ENCODE measurements at regions not wholly inside any gene's neighbourhood (a gene's known extent, or its start where the extent isn't known, plus 50 kb on each side); places are given as distances from the start of the nearest gene placed in this dataset.

DNA sequence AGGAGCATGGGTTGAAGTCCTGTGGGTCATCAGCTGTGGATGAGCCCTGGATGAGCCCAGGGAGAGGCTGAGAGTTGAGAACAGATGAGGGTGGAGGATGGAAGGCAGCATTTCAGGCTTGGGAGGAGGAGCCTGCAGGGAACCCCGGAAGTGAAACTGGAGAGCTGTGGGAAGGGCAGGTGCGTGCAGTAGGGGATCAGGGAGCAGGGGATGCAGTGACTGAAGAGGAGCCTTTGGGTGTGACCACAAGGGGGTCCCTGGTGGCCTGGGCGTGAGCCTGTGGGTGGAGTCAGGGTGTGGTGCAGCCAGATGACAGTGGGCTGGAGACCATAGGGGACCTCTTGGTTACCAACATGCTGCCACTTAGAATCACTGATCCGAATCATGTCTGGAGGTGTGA is 115.5 kb downstream of the PAPOLA start:
- intact Hi-C loops (cut with micrococcal nuclease), result no loop called here
- no peaks in the 10 kb centered on the region for H3K9me3 Mint-ChIP-seq
- no peaks in the 10 kb centered on the region for H3K4me1 Mint-ChIP-seq (ENCODE audit: low read depth)
- DNase-seq (ENCODE audit: low spot score), result no peak
- H3K4me3 Mint-ChIP-seq (ENCODE audit: low read depth), result no peak overlapping the region
- no peak overlapping the region for H3K27ac Mint-ChIP-seq
- peaks cover 4% of the 10 kb centered on the region for H3K27me3 Mint-ChIP-seq (ENCODE audit: low read depth)
- H3K36me3 Mint-ChIP-seq (ENCODE audit: low read depth), result no peaks in the 10 kb centered on the region

DNA sequence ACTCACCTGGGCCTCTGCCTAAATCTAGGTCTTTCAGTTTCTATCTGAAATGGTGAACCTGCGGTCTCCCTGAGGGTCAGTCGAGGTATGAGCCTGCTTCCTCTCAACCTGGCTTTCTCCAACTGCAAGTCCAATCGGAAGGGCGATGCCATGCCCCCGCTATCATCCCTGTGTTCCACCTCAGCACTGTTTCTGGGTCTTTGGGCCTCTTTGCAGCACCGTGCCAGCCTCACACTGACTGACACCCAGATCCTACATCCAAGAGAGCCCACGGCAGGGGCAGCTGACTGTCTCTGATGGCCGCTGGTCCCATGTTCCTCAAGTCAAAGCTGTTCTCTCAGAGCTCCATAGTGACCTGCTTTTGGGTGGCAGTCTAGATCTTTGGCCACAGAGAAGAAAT is 120.7 kb downstream of the PAPOLA start:
- no peak overlapping the region for H3K27ac Mint-ChIP-seq
- H3K36me3 Mint-ChIP-seq (ENCODE audit: low read depth), result no peaks in the 10 kb centered on the region
- no peaks in the 10 kb centered on the region for H3K4me1 Mint-ChIP-seq (ENCODE audit: low read depth)
- H3K4me3 Mint-ChIP-seq (ENCODE audit: low read depth), result no peak overlapping the region
- intact Hi-C loops (cut with micrococcal nuclease), result no loop called here
- H3K9me3 Mint-ChIP-seq, result no peaks in the 10 kb centered on the region
- H3K27me3 Mint-ChIP-seq (ENCODE audit: low read depth), result peaks cover 4% of the 10 kb centered on the region
- no peak for DNase-seq (ENCODE audit: low spot score)

DNA sequence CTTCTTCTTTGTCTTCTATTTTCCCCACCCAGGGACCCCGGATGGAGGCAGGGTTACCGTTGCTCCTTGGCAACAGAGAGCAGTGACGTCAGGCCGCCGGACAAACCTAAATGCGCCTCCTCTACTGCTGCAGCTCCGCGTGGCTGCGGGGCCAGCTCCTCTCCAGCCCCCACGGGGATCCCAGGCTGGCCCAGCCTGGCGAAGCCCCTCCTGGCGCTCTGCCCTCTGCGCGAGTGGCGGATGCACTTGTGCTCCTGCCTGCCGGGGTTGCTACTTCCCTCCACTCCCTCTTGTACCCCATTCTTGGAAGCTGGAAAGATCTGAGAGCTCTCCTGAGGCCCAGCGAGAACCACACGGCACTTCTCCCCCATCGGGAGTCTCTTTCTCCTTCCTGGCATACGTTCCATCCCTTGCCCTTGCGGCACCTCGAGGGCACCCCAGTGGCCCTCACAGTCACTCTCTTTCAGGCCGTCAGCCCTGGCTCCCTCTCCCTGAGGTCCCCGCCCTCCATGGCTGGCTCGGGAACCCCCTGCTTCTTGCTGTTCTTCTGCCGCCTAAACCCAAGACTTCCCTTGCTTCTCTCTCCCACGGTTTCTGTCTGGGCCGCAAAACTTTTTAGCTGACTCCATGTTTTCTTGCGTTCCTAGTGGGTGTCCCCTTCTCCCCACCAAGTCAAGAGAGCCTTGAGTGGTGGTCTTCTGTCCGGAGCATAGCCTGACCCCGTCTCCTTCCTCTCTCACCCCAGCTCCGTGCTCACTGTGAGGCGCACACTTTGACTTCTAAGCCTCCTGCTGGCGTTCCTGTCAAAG is 121.7 kb downstream of the PAPOLA start:
- Mint-ChIP-seq H3K36me3 (ENCODE audit: low read depth) (no peaks in the 10 kb centered on the region), H3K27me3 (ENCODE audit: low read depth) (peaks cover 4% of the 10 kb centered on the region), H3K9me3 (no peaks in the 10 kb centered on the region), H3K4me3 (ENCODE audit: low read depth) (no peak overlapping the region), H3K27ac (no peak overlapping the region), H3K4me1 (ENCODE audit: low read depth) (no peaks in the 10 kb centered on the region)
- DNase-seq (ENCODE audit: low spot score), result no peak
- intact Hi-C loops (cut with micrococcal nuclease), result no loop called here

DNA sequence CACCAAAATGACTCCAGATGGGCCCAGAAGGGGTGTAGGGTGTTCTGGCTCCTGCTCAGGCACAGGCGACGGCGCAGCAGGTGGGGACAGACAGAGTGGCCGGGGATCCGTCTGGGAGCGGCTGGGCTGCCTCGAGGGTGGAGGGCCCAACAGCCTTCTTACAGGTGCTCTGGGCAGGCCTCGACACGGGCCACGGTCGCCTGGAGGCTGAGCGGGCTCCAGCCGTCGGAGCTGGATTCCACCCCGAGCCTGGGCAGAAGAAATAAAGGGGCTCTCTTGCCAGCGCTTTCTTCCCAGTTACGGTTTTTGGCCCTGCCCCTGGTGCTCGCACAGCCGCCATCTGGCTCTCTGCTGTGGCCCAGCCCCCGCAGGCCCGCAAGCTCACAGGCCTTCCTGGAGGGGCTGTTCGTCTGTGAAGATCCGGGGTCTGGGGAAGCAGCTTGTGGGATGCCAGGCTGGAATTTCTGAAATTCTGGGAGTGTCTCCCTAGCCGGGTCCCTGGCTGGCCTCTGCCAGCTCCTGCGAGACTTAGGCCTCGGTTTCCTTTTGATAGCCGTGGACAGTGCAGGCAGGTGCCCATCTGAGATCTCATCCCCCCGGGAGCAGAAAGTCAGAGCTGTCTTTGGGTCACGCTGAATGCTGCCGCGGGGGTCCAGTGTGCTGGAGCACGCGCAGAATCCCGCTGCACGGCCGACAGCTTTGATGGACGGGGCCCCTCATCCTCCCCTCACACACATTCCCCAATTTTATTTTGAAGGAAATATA is 122.7 kb downstream of the PAPOLA start:
- H3K4me3 Mint-ChIP-seq (ENCODE audit: low read depth), result no peak overlapping the region
- intact Hi-C loops (cut with micrococcal nuclease), result no loop called here
- H3K4me1 Mint-ChIP-seq (ENCODE audit: low read depth), result no peaks in the 10 kb centered on the region
- peaks cover 4% of the 10 kb centered on the region for H3K27me3 Mint-ChIP-seq (ENCODE audit: low read depth)
- no peak overlapping the region for H3K27ac Mint-ChIP-seq
- H3K9me3 Mint-ChIP-seq, result no peaks in the 10 kb centered on the region
- DNase-seq (ENCODE audit: low spot score), result no peak
- no peaks in the 10 kb centered on the region for H3K36me3 Mint-ChIP-seq (ENCODE audit: low read depth)

DNA sequence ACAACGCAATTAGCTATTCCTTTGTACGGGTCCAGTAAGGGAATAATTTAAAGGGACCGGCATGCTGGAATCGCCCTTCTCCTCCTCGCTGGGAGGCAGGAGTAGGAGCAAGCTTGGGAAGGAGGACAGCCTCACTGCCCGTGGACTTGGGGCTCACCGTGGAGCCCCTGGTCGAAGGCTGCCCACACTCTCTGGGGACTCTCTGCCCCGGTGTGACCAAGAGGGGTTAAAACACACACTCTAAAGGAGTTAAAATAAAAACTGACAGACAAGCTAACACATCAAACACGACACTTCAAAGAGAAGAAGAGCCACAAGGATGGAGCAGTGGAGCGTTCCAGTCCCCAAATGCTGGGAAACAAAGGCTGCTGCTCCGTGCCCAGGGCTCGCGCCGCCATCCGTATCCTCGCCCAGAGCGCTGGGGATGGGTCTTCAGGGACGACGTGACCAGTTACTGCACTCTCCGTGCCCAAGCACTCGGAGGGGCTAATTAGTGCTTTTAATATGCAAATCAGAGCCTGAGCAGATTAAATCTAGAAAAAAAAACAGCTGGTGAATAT is 123.3 kb downstream of the PAPOLA start:
- intact Hi-C loops (cut with micrococcal nuclease), result no loop called here
- Mint-ChIP-seq H3K9me3 (no peaks in the 10 kb centered on the region), H3K27ac (no peak overlapping the region), H3K4me3 (ENCODE audit: low read depth) (no peak overlapping the region), H3K4me1 (ENCODE audit: low read depth) (no peaks in the 10 kb centered on the region), H3K36me3 (ENCODE audit: low read depth) (no peaks in the 10 kb centered on the region), H3K27me3 (ENCODE audit: low read depth) (peaks cover 4% of the 10 kb centered on the region)
- no peak for DNase-seq (ENCODE audit: low spot score)

DNA sequence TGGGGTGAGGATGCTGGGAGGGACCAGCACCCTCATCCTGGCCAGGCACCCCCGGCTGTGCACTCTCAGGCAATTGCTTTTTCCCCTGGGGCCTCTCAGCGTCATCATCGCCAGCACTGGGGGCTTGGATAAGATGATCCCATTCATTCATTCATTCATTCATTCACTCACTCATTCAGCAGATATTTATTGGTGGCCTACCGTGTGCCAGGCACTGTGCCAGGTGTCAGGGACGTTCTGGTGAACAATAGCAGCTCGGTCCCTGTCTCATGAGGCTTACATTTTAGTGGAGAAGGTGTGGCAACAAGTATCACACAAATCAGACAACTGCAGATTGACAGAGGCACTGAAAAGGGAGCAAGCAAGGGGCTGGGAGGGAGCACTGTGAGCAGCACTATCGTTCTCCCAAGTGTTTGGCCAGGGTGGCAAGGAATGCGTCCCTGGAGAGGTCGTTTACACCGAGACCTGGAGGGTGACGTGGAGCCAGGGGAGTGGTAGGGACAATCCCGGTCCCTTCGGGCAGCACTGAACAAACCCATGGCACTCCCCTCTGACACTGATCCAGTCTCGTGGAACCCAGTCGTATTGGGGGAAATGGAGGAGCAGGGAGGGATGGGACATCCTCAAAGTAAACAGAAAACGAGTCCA is 124.1 kb downstream of the PAPOLA start:
- H3K9me3 Mint-ChIP-seq, result no peaks in the 10 kb centered on the region
- peaks cover 3% of the 10 kb centered on the region for H3K27me3 Mint-ChIP-seq (ENCODE audit: low read depth)
- no peaks in the 10 kb centered on the region for H3K36me3 Mint-ChIP-seq (ENCODE audit: low read depth)
- H3K27ac Mint-ChIP-seq, result no peak overlapping the region
- intact Hi-C loops (cut with micrococcal nuclease), result no loop called here
- no peaks in the 10 kb centered on the region for H3K4me1 Mint-ChIP-seq (ENCODE audit: low read depth)
- H3K4me3 Mint-ChIP-seq (ENCODE audit: low read depth), result no peak overlapping the region
- no peak for DNase-seq (ENCODE audit: low spot score)

- no peak for DNase-seq (ENCODE audit: low spot score)
- Mint-ChIP-seq H3K27ac (no peak overlapping the region), H3K36me3 (ENCODE audit: low read depth) (no peaks in the 10 kb centered on the region), H3K4me1 (ENCODE audit: low read depth) (no peaks in the 10 kb centered on the region), H3K4me3 (ENCODE audit: low read depth) (no peak overlapping the region), H3K9me3 (no peaks in the 10 kb centered on the region), H3K27me3 (ENCODE audit: low read depth) (no peaks in the 10 kb centered on the region)
- intact Hi-C loops (cut with micrococcal nuclease), result no loop called here
These were observed 124.7 kb downstream of the PAPOLA start for GRCh38 chr14:96626916-96627315.

DNA sequence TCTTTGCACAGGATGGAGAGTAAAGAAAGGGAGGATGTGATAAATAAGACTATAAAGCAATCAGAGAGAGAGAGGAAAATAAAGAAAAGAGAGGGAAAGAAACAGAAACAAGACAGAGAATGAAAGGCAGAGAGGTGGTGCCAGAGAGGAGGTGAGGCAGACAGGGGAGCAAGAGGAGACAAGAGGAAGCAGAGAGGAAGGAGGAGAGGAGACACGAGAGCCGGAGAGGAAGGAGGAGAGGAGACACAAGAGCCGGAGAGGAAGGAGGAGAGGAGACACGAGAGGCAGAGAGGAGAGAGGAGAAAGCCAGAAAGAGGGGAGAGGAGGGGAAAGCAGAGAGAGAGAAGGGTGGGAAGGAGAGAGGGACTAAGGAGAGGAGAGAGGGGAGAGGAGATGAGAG is 125.2 kb downstream of the PAPOLA start:
- H3K4me3 Mint-ChIP-seq (ENCODE audit: low read depth), result no peak overlapping the region
- H3K4me1 Mint-ChIP-seq (ENCODE audit: low read depth), result no peaks in the 10 kb centered on the region
- no peaks in the 10 kb centered on the region for H3K36me3 Mint-ChIP-seq (ENCODE audit: low read depth)
- DNase-seq (ENCODE audit: low spot score), result no peak
- no peaks in the 10 kb centered on the region for H3K27me3 Mint-ChIP-seq (ENCODE audit: low read depth)
- H3K27ac Mint-ChIP-seq, result no peak overlapping the region
- intact Hi-C loops (cut with micrococcal nuclease), result no loop called here
- no peaks in the 10 kb centered on the region for H3K9me3 Mint-ChIP-seq

- no peak overlapping the region for H3K4me3 Mint-ChIP-seq (ENCODE audit: low read depth)
- DNase-seq (ENCODE audit: low spot score), result no peak
- H3K27ac Mint-ChIP-seq, result no peak overlapping the region
- H3K36me3 Mint-ChIP-seq (ENCODE audit: low read depth), result no peaks in the 10 kb centered on the region
- H3K27me3 Mint-ChIP-seq (ENCODE audit: low read depth), result no peaks in the 10 kb centered on the region
- intact Hi-C loops (cut with micrococcal nuclease), result no loop called here
- H3K4me1 Mint-ChIP-seq (ENCODE audit: low read depth), result no peaks in the 10 kb centered on the region
- no peaks in the 10 kb centered on the region for H3K9me3 Mint-ChIP-seq
These were observed 125.9 kb downstream of the PAPOLA start for GRCh38 chr14:96627811-96628775.

- Mint-ChIP-seq H3K4me3 (ENCODE audit: low read depth) (no peak overlapping the region), H3K27ac (no peak overlapping the region), H3K9me3 (no peaks in the 10 kb centered on the region), H3K27me3 (ENCODE audit: low read depth) (no peaks in the 10 kb centered on the region), H3K4me1 (ENCODE audit: low read depth) (no peaks in the 10 kb centered on the region), H3K36me3 (ENCODE audit: low read depth) (no peaks in the 10 kb centered on the region)
- DNase-seq (ENCODE audit: low spot score), result no peak
- intact Hi-C loops (cut with micrococcal nuclease), result no loop called here
These were observed 126.9 kb downstream of the PAPOLA start for GRCh38 chr14:96629082-96629481.

DNA sequence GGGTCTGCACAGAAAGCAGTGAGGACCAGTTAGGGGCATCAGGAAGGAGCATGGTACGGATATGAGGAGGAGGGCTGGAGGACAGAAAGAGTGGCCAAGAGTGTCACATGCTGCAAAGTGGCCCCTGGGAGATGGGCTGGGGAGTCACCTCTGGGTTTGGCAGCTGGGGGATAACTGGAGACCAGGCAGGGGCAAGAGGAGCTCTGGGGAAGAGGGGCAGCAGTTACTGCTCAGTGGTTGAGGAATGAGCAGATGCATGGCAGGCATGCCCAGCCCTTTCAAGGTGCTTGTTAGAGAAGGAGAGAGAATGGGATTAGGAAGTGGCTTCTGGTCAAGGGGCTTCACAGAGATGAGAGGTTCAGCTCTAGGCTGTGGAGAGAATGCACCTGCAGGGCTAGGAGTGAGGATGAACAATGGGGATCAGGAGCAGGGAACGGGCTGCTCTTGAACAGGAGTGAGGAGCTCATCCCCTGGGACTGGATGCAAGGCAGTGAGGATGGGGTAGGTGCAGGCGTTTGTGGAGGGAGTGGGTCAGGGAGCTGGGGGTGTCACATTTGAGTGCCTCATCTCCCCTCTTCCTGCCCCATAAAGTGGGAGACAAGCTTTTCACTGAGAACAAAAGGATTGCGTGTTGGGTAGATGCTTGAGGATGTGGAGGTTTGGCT is 127.5 kb downstream of the PAPOLA start:
- Mint-ChIP-seq H3K4me1 (ENCODE audit: low read depth) (no peaks in the 10 kb centered on the region), H3K27me3 (ENCODE audit: low read depth) (no peaks in the 10 kb centered on the region), H3K36me3 (ENCODE audit: low read depth) (no peaks in the 10 kb centered on the region), H3K27ac (no peak overlapping the region), H3K9me3 (no peaks in the 10 kb centered on the region), H3K4me3 (ENCODE audit: low read depth) (no peak overlapping the region)
- no peak for DNase-seq (ENCODE audit: low spot score)
- intact Hi-C loops (cut with micrococcal nuclease), result no loop called here

- Mint-ChIP-seq H3K4me1 (ENCODE audit: low read depth) (no peaks in the 10 kb centered on the region), H3K9me3 (no peaks in the 10 kb centered on the region), H3K4me3 (ENCODE audit: low read depth) (no peak overlapping the region), H3K27me3 (ENCODE audit: low read depth) (no peaks in the 10 kb centered on the region), H3K36me3 (ENCODE audit: low read depth) (no peaks in the 10 kb centered on the region), H3K27ac (no peak overlapping the region)
- no peak for DNase-seq (ENCODE audit: low spot score)
- intact Hi-C loops (cut with micrococcal nuclease), result no loop called here
These were observed 128.1 kb downstream of the PAPOLA start for GRCh38 chr14:96630281-96630680.

All from activated T-helper 2 cell treated with anti-CD3 and anti-CD28 coated beads, Interferon-gamma antibody, Interleukin-2, Interleukin-4, amounts not matched to agents 10 μg/mL and 5 μg/mL and 100 μg/mL, durations not matched to agents 14 hours and 24 hours and 36 hours (primary cell).